Activated T-helper 1 cell treated with anti-CD3 and anti-CD28 coated beads, Interleukin-12 subunit alpha, Interleukin-12 subunit beta, Interleukin-2, Interleukin-4 antibody, amounts not matched to agents 30 ng/mL and 10 ng/mL and 1 ng/mL, durations not matched to agents 14 hours and 24 hours and 36 hours (primary cell): ENCODE measurements at regions not wholly inside any gene's neighbourhood (a gene's known extent, or its start where the extent isn't known, plus 50 kb on each side); places are given as distances from the start of the nearest gene placed in this dataset.
"Not testable (repeated sequence)": the region's sequence is repeated elsewhere in the genome, so short reads cannot be mapped to it uniquely, and the experiment has no call there.

Source experiments
- DNase-seq: peaks from one replicate; pipeline ENCODE4 v3.0.0; 2021; ENCODE audit warnings: low spot score
- H3K27ac Mint-ChIP-seq: one replicate; pipeline ENCODE4 v1.8.0; 2021; ENCODE audit warnings: mild to moderate bottlenecking, mixed read lengths
- H3K27me3 Mint-ChIP-seq: one replicate; pipeline ENCODE4 v1.8.0; 2022; ENCODE audit warnings: mild to moderate bottlenecking, moderate library complexity, mixed read lengths; ENCODE audit not compliant: insufficient read depth
- H3K36me3 Mint-ChIP-seq: one replicate; pipeline ENCODE4 v1.8.0; 2021; ENCODE audit warnings: low read depth, mixed read lengths
- H3K4me1 Mint-ChIP-seq: one replicate; pipeline ENCODE4 v1.8.0; 2021; ENCODE audit warnings: low read depth, mixed read lengths
- H3K4me3 Mint-ChIP-seq: one replicate; pipeline ENCODE4 v1.8.0; 2021; ENCODE audit warnings: mild to moderate bottlenecking, moderate library complexity, mixed read lengths
- H3K9me3 Mint-ChIP-seq: one replicate; pipeline ENCODE4 v1.8.0; 2021; ENCODE audit warnings: mixed read lengths
- intact Hi-C: fragments of 100-400 bp; cut with micrococcal nuclease; formaldehyde crosslinking; loops from one replicate; pipeline ENCODE4 v1.15.1; 2024

- intact Hi-C loops: no loop called here
- H3K9me3 Mint-ChIP-seq: no peaks in the 10 kb centered on the region
- no peak overlapping the region for H3K4me3 Mint-ChIP-seq
- H3K27me3 Mint-ChIP-seq: no peaks in the 10 kb centered on the region
- no peak for DNase-seq
- H3K36me3 Mint-ChIP-seq: no peaks in the 10 kb centered on the region
- H3K4me1 Mint-ChIP-seq: no peaks in the 10 kb centered on the region
- no peak overlapping the region for H3K27ac Mint-ChIP-seq
Measured at GRCh38 chr1:98121646-98122045, 200.8 kb upstream of the DPYD start.

DNA sequence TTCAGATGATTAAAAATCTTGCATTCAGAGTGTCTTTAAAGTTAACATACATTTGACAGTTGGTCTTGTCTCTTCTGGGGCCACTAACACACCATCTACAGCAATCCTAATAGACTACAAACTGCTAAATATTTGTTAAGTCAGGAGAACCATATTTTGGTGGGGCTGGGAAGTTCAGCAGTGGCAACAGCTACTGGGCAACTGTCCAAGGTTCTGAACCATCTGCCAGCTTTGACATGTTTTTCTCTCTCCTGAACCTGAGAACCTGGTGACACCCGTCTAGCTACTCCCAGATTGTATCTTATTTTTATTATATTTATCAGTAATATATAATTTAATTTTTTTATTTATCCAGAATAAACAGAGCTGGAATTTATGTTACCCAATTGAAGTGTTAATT lies 199.0 kb upstream of the DPYD start:
- intact Hi-C loops: no loop called here
- Mint-ChIP-seq H3K27me3 (peaks cover 2% of the 10 kb centered on the region), H3K4me1 (no peaks in the 10 kb centered on the region), H3K9me3 (no peaks in the 10 kb centered on the region), H3K4me3 (no peak overlapping the region), H3K36me3 (no peaks in the 10 kb centered on the region), H3K27ac (no peak overlapping the region)
- DNase-seq: no peak

DNA sequence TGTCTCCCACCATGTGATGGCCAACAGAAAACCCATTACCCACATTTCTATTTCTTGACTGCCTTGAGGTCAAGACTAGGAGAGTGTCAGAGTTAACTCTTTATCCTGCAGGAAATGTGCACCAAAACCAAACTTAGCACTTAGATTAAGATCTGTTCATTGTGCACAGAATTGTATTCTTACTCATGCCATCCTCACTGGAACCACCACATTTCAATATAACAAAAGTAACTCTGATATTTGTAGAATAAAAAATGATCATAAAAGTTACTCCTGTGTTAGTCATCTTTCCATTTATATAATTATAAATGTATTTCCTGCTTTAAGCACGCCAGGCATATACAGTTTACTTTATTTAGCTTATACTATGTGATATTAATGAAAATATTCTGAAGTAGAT lies 193.0 kb upstream of the DPYD start:
- intact Hi-C loops: no loop called here
- H3K36me3 Mint-ChIP-seq: no peaks in the 10 kb centered on the region
- no peak for DNase-seq

GRCh38 chr1:98112626-98113025 lies 191.8 kb upstream of the DPYD start:
- intact Hi-C loops: no loop called here
- Mint-ChIP-seq H3K36me3 (no peaks in the 10 kb centered on the region), H3K4me1 (no peaks in the 10 kb centered on the region), H3K4me3 (no peak overlapping the region), H3K27ac (no peak overlapping the region), H3K9me3 (peaks cover 9% of the 10 kb centered on the region), H3K27me3 (peaks cover 2% of the 10 kb centered on the region)
- DNase-seq: no peak

More for the DNA sequence above, 193.0 kb upstream of the DPYD start:
- H3K4me3 Mint-ChIP-seq: no peak overlapping the region
- H3K27ac Mint-ChIP-seq: no peak overlapping the region
- H3K27me3 Mint-ChIP-seq: peaks cover 2% of the 10 kb centered on the region
- no peaks in the 10 kb centered on the region for H3K9me3 Mint-ChIP-seq
- H3K4me1 Mint-ChIP-seq: no peaks in the 10 kb centered on the region

DNA sequence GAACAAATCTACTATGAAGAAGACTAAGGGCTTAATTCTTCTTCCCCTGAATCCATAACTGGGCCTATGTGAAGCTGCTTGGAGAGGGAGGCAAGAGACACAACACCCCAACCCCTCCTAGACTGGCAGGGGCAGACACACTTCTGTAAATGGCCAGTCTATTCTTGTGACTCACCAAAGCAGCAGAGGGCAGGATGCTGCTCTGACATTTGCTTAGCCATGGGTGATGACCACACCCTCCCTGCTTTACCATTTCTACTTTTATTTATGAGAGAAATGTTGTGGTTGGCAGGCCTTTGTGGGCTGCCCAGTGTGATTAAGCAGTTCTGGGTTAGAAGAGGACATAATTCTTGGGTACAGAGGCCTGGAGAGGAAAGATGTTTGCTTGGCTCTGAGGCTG lies 189.8 kb upstream of the DPYD start:
- no peak for DNase-seq
- Mint-ChIP-seq H3K4me3 (no peak overlapping the region), H3K4me1 (no peaks in the 10 kb centered on the region), H3K27me3 (peaks cover 2% of the 10 kb centered on the region), H3K36me3 (no peaks in the 10 kb centered on the region), H3K9me3 (peaks cover 27% of the 10 kb centered on the region), H3K27ac (no peak overlapping the region)
- intact Hi-C loops: no loop called here

- H3K4me1 Mint-ChIP-seq, H3K27me3 Mint-ChIP-seq, DNase-seq, H3K36me3 Mint-ChIP-seq, H3K27ac Mint-ChIP-seq, intact Hi-C loops, H3K4me3 Mint-ChIP-seq: not testable (repeated sequence)
- peaks cover 27% of the 10 kb centered on the region for H3K9me3 Mint-ChIP-seq
Measured at GRCh38 chr1:98108378-98108777, 187.5 kb upstream of the DPYD start.

- H3K27ac Mint-ChIP-seq: no peak overlapping the region
- no peaks in the 10 kb centered on the region for H3K27me3 Mint-ChIP-seq
- H3K9me3 Mint-ChIP-seq: peaks cover 27% of the 10 kb centered on the region
- H3K36me3 Mint-ChIP-seq: no peaks in the 10 kb centered on the region
- H3K4me1 Mint-ChIP-seq: no peaks in the 10 kb centered on the region
- no peak overlapping the region for H3K4me3 Mint-ChIP-seq
- intact Hi-C loops: no loop called here
- no peak for DNase-seq
Measured at GRCh38 chr1:98107256-98107655, 186.4 kb upstream of the DPYD start.

DNA sequence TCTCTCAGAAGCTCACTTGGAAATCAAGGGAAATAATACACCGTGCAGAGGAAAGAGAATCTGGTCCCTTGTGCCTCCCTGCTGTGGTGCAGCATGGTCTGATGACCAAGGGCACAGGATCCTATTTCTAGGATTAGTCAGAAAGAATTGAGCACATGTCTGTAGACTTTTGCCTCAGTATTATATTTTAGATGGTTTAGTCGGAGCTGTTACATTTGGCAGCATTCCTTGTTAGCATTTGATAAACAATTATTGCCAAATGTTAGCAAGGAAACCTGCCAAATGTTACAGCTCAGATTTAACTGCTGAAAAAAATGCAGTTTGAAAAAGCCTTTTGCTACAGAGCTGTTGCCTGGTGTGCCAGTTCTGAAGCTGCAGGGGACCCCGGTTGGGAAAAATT lies 183.5 kb upstream of the DPYD start:
- no peak for DNase-seq
- no peaks in the 10 kb centered on the region for H3K36me3 Mint-ChIP-seq
- no peaks in the 10 kb centered on the region for H3K27me3 Mint-ChIP-seq
- intact Hi-C loops: no loop called here
- H3K4me1 Mint-ChIP-seq: no peaks in the 10 kb centered on the region
- peaks cover 27% of the 10 kb centered on the region for H3K9me3 Mint-ChIP-seq
- no peak overlapping the region for H3K4me3 Mint-ChIP-seq
- H3K27ac Mint-ChIP-seq: no peak overlapping the region

GRCh38 chr1:98103617-98104285 lies 182.9 kb upstream of the DPYD start:
- Mint-ChIP-seq H3K36me3 (no peaks in the 10 kb centered on the region), H3K27me3 (no peaks in the 10 kb centered on the region), H3K4me3 (no peak overlapping the region), H3K9me3 (peaks cover 27% of the 10 kb centered on the region), H3K4me1 (no peaks in the 10 kb centered on the region), H3K27ac (no peak overlapping the region)
- intact Hi-C loops: no loop called here
- no peak for DNase-seq

DNA sequence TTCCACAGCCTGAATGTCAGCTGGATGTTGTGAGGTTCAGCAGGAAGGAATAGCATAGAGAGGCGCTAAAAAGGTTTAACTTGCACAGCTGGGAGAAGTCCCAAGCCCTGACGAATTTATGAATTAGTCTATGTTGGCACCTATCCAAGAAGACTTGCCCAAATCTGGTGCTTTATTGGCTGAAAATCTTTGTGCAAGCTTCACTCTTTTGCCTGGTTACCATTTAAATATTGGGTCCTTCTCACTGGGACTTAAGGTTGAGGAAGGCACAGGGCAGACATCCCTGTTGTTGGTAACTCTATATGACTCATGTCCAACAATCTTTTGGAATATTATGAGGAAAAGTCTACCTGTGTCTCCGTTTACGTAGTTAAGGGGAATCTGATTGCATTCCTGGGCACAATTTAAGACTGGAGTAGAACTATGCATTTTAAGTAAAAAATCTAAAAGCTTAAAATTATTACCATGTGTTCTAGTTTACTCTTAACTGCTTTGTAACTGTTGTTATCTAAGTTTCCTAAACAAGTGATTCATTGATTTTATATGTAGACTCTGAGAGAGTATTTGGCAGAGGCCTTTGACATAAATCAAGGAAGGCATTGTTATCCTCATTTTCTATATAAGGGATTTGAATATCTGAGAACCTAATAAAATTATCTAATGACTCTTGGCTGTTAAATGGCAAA lies 181.7 kb upstream of the DPYD start:
- DNase-seq: no peak
- H3K36me3 Mint-ChIP-seq: no peaks in the 10 kb centered on the region
- peaks cover 2% of the 10 kb centered on the region for H3K27me3 Mint-ChIP-seq
- intact Hi-C loops: no loop called here
- H3K4me1 Mint-ChIP-seq: no peaks in the 10 kb centered on the region
- peaks cover 16% of the 10 kb centered on the region for H3K9me3 Mint-ChIP-seq
- H3K27ac Mint-ChIP-seq: no peak overlapping the region
- H3K4me3 Mint-ChIP-seq: no peak overlapping the region

GRCh38 chr1:98101364-98101763 lies 180.5 kb upstream of the DPYD start:
- H3K27ac Mint-ChIP-seq: no peak overlapping the region
- H3K36me3 Mint-ChIP-seq: no peaks in the 10 kb centered on the region
- intact Hi-C loops: no loop called here
- H3K4me3 Mint-ChIP-seq: no peak overlapping the region
- H3K4me1 Mint-ChIP-seq: no peaks in the 10 kb centered on the region
- H3K27me3 Mint-ChIP-seq: peaks cover 2% of the 10 kb centered on the region
- DNase-seq: no peak
- H3K9me3 Mint-ChIP-seq: peaks cover 6% of the 10 kb centered on the region

DNA sequence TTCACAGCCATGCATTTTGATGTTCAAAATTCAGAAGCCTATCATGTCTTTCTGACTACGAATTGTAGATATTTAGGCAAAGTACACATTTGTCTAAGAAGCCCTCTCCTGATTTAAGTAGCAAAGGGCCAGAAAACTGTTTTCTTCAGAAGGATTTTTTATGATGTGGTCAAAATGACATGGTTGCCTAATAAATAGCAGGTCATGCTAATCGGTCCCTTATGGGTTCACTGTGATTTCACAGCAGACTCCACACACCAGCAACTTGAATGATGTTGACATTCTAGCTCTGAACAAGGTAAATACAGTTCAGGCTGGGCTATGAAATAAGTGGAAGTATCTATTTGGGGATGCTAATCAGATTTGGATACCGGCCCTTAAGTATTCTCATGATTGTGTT lies 178.7 kb upstream of the DPYD start:
- Mint-ChIP-seq H3K27me3 (peaks cover 2% of the 10 kb centered on the region), H3K4me3 (no peak overlapping the region), H3K36me3 (no peaks in the 10 kb centered on the region), H3K9me3 (no peaks in the 10 kb centered on the region), H3K4me1 (no peaks in the 10 kb centered on the region), H3K27ac (no peak overlapping the region)
- DNase-seq: no peak
- intact Hi-C loops: no loop called here

DNA sequence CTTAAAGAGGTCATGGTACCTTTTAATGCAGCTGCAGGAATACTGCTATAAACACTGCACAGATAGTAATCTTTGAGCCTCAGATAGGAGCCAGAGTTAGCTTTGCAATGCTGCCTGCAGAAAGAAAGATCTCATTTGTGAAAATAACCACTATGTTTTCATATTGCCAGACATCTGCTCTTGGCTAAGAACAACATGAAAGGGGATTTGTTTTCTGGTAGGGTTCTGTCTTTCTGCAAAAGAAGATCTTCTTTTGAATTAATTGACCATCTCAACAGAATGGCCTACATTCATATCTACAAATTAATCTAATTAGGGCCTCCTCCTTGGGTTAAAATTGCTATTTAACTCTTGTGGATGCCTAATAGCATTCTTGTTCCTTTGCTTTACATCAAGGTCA lies 177.6 kb upstream of the DPYD start:
- no peak for DNase-seq
- Mint-ChIP-seq H3K27me3 (peaks cover 2% of the 10 kb centered on the region), H3K4me1 (no peaks in the 10 kb centered on the region), H3K27ac (no peak overlapping the region), H3K9me3 (no peaks in the 10 kb centered on the region), H3K4me3 (no peak overlapping the region), H3K36me3 (no peaks in the 10 kb centered on the region)
- intact Hi-C loops: no loop called here

DNA sequence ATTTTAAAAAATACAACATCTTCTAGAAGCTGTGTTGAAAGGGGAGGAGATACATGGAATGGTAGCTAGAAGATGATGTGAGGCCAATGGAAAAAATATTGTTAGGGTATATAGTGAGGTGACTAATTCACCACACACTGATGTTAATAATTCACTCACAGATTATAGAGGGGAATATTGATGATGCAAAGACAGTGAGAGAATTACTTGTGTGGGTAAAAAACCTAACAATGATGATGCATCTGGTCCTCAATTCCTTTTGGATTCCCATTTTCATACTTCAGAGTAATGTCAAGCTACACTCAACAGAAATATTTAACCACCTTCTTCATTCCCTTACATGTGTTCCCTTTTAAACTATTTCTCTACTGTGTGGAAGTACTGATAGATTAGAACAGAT lies 169.5 kb upstream of the DPYD start:
- no peak for DNase-seq
- Mint-ChIP-seq H3K4me1 (no peaks in the 10 kb centered on the region), H3K4me3 (no peak overlapping the region), H3K27me3 (no peaks in the 10 kb centered on the region), H3K9me3 (no peaks in the 10 kb centered on the region), H3K27ac (no peak overlapping the region), H3K36me3 (no peaks in the 10 kb centered on the region)
- intact Hi-C loops: no loop called here
